Uterus (tissue), 3 donors: ENCODE measurements at regions not wholly inside any gene's neighbourhood (a gene's known extent, or its start where the extent isn't known, plus 50 kb on each side); places are given as distances from the start of the nearest gene placed in this dataset.
"Not testable (repeated sequence)": the region's sequence is repeated elsewhere in the genome, so short reads cannot be mapped to it uniquely, and the experiment has no call there.

Source experiments
- DNase-seq, 2 donors: peaks; one replicate each; pipeline ENCODE4 v3.0.0-alpha.2; 2019 to 2020
- H3K27ac ChIP-seq, 2 donors: fragments of 200-600 bp; sonication (generic); 1 replicate in 1 of 2; 2 replicates in 1 of 2; pipeline ENCODE4 v1.5.1; 2016 to 2018
- H3K27me3 ChIP-seq, 2 donors: fragments of 200-600 bp; sonication (generic); one replicate each; pipeline ENCODE4 v1.5.1; 2018 to 2019; ENCODE audit warnings: control low read depth in 1 of 2
- H3K36me3 ChIP-seq, 2 donors: fragments of 200-600 bp; sonication (generic); one replicate each; pipeline ENCODE4 v1.5.1; 2019; ENCODE audit warnings: control low read depth in 1 of 2
- H3K4me1 ChIP-seq, 2 donors: fragments of 200-600 bp; sonication (generic); one replicate each; pipeline ENCODE4 v1.5.1; 2018 to 2019; ENCODE audit warnings: control low read depth in 1 of 2
- H3K4me3 ChIP-seq, 2 donors: fragments of 200-600 bp; sonication (generic); 1 replicate in 1 of 2; 2 replicates in 1 of 2; pipeline ENCODE4 v1.5.1; 2018 to 2019; ENCODE audit warnings: mild to moderate bottlenecking in 1 of 2
- H3K9me3 ChIP-seq, 2 donors: fragments of 200-600 bp; sonication (generic); one replicate each; pipeline ENCODE4 v1.5.1; 2019; ENCODE audit warnings: control low read depth in 1 of 2
- intact Hi-C: fragments of 100-400 bp; cut with DNase I; formaldehyde crosslinking; loops from one replicate; pipeline ENCODE4 v1.15.1; 2023; ENCODE audit warnings: low total_unique reads
- donor health status: DM: yes; HTN: yes; CAD: no.

DNA sequence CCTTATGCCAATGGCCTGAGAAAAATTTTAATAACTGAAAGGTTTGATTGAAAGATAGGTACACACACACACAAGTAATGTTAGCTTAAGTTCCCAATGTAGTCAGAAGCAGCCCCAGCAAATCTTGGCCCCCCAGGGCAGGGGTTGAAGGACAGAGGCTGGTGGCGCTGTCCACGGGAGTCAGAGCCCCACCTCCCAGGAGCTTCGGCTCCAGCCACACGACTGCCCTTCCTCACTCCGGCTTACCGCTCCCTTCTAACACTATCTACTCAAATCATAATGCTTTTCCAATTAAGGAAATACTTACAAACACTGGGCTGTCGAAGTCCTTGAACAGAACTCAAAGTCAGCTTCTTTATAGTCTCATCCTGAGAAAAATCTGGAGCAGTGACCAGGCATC is 163.9 kb upstream of the NBPF12 start:
- H3K9me3 ChIP-seq, intact Hi-C loops, H3K27me3 ChIP-seq, H3K4me3 ChIP-seq, DNase-seq, H3K36me3 ChIP-seq, H3K4me1 ChIP-seq, H3K27ac ChIP-seq: not testable (repeated sequence)

DNA sequence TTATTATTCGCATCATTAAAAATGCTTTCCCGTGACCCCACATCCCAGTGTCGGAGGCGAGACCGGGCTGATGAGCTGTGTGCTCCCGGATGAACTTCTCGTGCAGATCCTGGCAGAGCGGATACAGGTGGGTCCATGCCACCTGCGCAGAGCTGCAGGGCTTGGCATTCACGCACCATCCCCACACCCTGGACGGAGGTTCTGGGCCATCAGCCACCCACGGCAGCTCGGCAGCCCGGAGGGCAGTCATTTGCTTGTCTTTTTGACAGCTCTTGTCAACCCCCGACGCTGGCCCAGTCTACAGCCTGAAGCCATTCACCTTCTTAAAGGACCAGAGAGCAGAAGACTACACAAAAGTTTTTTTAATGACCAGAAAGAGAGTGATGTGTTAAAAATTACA is 166.7 kb upstream of the NBPF12 start:
- H3K36me3 ChIP-seq, H3K4me1 ChIP-seq, DNase-seq, intact Hi-C loops, H3K27me3 ChIP-seq, H3K9me3 ChIP-seq, H3K4me3 ChIP-seq, H3K27ac ChIP-seq: not testable (repeated sequence)

- H3K27ac ChIP-seq, intact Hi-C loops, DNase-seq, H3K9me3 ChIP-seq, H3K4me3 ChIP-seq, H3K27me3 ChIP-seq, H3K4me1 ChIP-seq, H3K36me3 ChIP-seq: not testable (repeated sequence)
Measured at GRCh38 chr1:146770998-146771397, 167.1 kb upstream of the NBPF12 start.

DNA sequence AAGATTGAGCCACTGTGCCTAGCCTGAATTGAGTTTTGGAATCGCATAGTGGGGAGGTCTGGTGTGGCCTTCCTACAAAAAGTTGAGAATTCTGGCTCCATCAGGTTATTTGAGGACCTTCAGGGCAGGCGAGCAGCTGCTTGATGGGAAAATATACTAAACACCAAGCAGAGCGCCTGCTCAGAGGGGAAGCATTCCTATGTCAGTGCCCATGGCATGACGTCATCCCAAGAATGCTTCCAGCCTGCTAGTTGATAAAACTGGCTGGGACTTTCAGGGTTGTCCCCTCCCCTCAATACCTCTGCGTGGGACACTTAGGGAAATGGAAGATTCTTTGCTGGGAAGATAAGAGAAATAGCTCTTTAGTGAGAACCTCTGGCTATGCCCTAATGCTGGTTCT is 174.9 kb upstream of the NBPF12 start:
- H3K27me3 ChIP-seq, H3K9me3 ChIP-seq, H3K4me1 ChIP-seq, H3K4me3 ChIP-seq, H3K27ac ChIP-seq, H3K36me3 ChIP-seq, DNase-seq, intact Hi-C loops: not testable (repeated sequence)

DNA sequence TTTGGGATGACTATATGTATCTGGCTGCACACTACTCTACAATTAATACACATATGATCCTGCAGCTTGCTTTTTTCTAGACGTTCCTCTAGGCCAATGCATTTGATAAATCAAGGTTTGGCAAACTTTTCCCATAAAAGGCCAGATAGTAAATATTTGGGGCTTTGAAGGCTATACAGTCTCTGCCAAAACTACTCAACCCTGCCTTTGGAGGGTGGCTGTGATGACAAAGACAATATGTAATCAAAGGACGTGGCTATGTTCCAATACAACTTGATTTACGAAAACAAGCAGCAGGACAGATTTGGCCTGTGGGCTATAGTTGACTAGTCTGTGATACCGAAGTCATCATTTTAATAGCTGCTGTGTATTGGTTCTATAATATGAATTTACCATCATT is 181.3 kb upstream of the NBPF12 start:
- H3K4me3 ChIP-seq, H3K27me3 ChIP-seq, intact Hi-C loops, H3K4me1 ChIP-seq, DNase-seq, H3K9me3 ChIP-seq, H3K36me3 ChIP-seq, H3K27ac ChIP-seq: not testable (repeated sequence)

GRCh38 chr1:146748686-146749085 is 189.4 kb upstream of the NBPF12 start:
- H3K4me1 ChIP-seq, DNase-seq, H3K36me3 ChIP-seq, H3K4me3 ChIP-seq, H3K27me3 ChIP-seq, intact Hi-C loops, H3K9me3 ChIP-seq, H3K27ac ChIP-seq: not testable (repeated sequence)

DNA sequence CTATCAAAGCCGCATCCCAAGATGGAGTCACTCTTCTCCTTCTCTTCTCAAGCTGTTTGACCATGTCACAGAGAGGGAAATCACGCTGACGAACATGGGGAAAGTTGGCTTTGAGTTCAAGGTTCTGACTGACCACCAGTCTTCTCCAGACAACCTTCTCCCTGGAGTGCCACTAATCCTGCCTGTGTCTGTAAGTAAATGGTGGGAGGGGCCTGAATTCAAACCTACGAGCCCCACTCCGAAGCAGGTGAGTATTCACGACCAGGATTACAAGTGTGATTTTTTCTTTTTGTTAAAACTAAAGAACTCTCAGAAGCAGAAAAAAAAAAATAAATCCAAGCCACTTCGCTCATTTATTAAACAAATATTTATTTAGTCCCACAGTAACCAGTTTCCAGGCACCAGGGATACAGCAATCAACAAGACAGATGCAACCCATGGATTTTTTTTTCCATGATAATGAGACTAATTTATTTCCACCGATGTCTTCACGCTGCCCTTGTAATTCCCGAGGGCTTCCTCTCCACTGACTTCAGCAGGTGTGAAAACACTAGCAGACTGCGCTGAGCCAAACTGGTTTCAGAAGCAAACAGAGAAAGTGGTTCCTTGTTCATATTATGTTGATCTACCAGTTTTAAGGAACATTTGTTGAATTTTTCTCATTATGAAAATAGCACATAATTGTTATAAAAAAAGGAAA is 206.0 kb upstream of the NBPF12 start:
- H3K4me3 ChIP-seq, H3K27me3 ChIP-seq, H3K4me1 ChIP-seq, H3K36me3 ChIP-seq, intact Hi-C loops, H3K9me3 ChIP-seq, DNase-seq, H3K27ac ChIP-seq: not testable (repeated sequence)

DNA sequence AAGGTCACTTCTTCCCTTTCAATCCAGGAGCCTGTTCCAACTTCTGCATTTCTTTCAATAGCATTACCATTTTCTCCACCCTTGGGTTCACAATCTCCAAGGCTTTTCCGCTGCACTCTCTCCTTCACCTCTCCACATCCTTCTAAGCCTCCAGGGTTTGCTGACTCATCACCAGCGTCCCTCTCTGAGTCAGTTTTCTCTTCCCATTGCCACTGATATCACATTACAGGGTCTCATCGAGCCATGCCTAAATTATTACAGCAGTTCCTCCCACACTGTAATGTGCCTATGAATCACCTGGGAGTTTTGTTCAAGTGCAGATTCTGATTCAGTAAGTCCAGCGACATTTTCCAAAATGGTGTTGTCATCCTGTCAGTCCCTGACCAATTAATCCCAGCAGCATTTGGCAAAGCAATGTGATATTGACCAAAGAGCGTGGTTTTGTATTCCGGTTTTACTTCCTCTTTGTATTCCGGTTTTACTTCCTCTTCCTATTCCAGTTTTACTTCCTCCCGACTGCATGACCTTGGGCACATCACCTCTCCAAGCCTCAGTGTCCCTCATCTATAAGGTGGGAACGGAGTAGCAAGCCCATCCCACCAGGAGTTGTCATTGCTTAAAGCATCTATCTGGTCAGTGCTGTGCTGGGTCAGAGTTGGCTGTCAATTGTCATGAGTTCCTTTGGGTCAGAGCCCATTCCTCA is 208.3 kb upstream of the NBPF12 start:
- H3K9me3 ChIP-seq, H3K4me1 ChIP-seq, H3K27me3 ChIP-seq, DNase-seq, H3K36me3 ChIP-seq, intact Hi-C loops, H3K27ac ChIP-seq, H3K4me3 ChIP-seq: not testable (repeated sequence)

DNA sequence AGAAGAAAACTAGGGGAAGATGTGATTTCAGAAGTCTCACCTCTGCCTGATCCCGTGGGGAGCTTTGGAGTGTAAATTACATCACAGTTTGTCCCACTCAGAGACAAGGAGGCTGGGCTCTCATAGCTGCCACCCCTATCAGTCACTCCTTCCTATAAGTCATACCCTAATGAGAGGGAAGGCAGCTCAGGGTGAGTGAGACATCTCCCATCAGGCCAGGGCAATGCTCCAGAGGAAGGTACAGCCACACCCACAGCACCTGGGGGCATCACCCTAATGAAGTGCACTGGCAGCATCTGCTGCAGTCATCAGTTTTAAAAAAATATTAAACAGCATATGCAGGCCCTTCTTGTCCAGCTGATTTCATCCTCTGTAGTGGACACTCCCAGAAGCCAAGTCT is 223.1 kb upstream of the NBPF12 start:
- H3K27me3 ChIP-seq, H3K9me3 ChIP-seq, H3K27ac ChIP-seq, H3K36me3 ChIP-seq, H3K4me1 ChIP-seq, H3K4me3 ChIP-seq, DNase-seq, intact Hi-C loops: not testable (repeated sequence)

- H3K9me3 ChIP-seq, DNase-seq, H3K36me3 ChIP-seq, H3K27ac ChIP-seq, H3K4me3 ChIP-seq, intact Hi-C loops, H3K4me1 ChIP-seq, H3K27me3 ChIP-seq: not testable (repeated sequence)
Measured at GRCh38 chr1:146710838-146711521, 227.1 kb upstream of the NBPF12 start.

DNA sequence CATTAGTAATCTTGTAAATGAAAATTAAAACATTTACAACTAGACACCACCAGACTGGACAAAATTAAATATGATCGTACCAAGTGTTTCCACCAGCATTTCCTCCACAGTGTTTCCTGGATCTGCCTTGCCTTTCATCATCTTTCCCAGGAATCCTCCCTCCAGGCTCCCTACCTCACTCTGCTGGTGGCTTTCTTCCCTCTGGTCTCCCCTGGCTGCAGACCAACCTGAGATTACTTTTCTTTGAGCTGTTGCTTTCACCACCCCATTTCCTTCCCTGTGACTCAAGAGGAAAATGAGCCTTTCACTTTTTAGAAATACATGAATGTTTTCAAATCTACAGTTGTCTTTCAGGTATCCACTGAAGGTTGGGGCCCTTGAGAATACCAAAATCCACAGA is 228.8 kb upstream of the NBPF12 start:
- intact Hi-C loops, H3K9me3 ChIP-seq, H3K27ac ChIP-seq, DNase-seq, H3K4me1 ChIP-seq, H3K36me3 ChIP-seq, H3K27me3 ChIP-seq, H3K4me3 ChIP-seq: not testable (repeated sequence)

DNA sequence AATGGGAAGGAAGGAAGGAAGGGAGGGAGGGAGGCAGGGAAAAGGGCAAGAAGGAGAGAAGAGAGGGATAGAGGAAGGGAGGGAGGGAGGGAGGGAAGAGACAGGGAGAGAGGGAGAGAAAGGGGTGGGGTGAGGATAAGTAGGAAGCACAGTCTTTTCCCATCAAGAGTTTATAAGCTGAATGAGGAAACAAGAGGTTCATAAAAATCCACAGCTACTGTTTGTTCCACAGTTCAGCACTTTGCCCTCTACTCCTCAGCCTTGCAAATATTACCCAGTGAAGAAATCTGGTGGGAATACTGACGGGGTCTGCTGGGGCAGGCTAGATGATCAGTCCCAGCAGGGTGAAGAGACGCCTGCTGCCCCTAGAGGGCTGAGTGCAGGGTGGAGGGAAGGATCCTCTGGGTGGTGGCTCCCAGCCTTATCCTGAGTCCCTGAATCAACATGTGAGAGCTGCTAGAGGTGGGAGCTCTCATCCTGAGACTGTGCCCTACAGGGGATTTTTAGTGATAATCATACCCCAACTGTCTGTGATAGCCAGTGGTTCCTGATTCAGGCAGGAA is 233.9 kb upstream of the NBPF12 start:
- H3K36me3 ChIP-seq, intact Hi-C loops, DNase-seq, H3K27me3 ChIP-seq, H3K9me3 ChIP-seq, H3K27ac ChIP-seq, H3K4me1 ChIP-seq, H3K4me3 ChIP-seq: not testable (repeated sequence)

- H3K27me3 ChIP-seq, H3K4me3 ChIP-seq, DNase-seq, H3K4me1 ChIP-seq, H3K36me3 ChIP-seq, intact Hi-C loops, H3K27ac ChIP-seq, H3K9me3 ChIP-seq: not testable (repeated sequence)
Measured at GRCh38 chr1:146701320-146701719, 236.8 kb upstream of the NBPF12 start.
